Fibroblast of upper back skin (primary cell): ENCODE measurements at regions not wholly inside any gene's neighbourhood (a gene's known extent, or its start where the extent isn't known, plus 50 kb on each side); places are given as distances from the start of the nearest gene placed in this dataset.

ENCODE experiments used
- DNase-seq: peaks from one replicate; pipeline ENCODE4 v3.0.0-alpha.2; 2013

GRCh38 chr14:56902385-56902784, 92.1 kb upstream of the OTX2 start:
- DNase-seq = no peak

- no peak for DNase-seq
Measured at GRCh38 chr14:56900726-56901125, 90.4 kb upstream of the OTX2 start.

- DNase-seq = no peak
Measured at GRCh38 chr14:56899829-56900228, 89.5 kb upstream of the OTX2 start.

GRCh38 chr14:56896922-56897321, 86.6 kb upstream of the OTX2 start:
- no peak for DNase-seq

- DNase-seq = no peak
Measured at GRCh38 chr14:56896231-56896630, 86.0 kb upstream of the OTX2 start.

GRCh38 chr14:56895154-56895553, 84.9 kb upstream of the OTX2 start:
- no peak for DNase-seq

GRCh38 chr14:56894591-56894991, 84.3 kb upstream of the OTX2 start:
- DNase-seq = no peak

GRCh38 chr14:56892959-56893358, 82.7 kb upstream of the OTX2 start:
- no peak for DNase-seq

- no peak for DNase-seq
Measured at GRCh38 chr14:56891226-56891625, 80.9 kb upstream of the OTX2 start.

GRCh38 chr14:56889705-56890104, 79.4 kb upstream of the OTX2 start:
- DNase-seq = no peak

- DNase-seq = no peak
Measured at GRCh38 chr14:56888274-56888673, 78.0 kb upstream of the OTX2 start.

GRCh38 chr14:56887216-56887615, 76.9 kb upstream of the OTX2 start:
- DNase-seq = no peak

GRCh38 chr14:56886471-56887062, 76.3 kb upstream of the OTX2 start:
- no peak for DNase-seq

- no peak for DNase-seq
Measured at GRCh38 chr14:56885825-56886224, 75.5 kb upstream of the OTX2 start.

- no peak for DNase-seq
Measured at GRCh38 chr14:56884617-56885016, 74.3 kb upstream of the OTX2 start.

GRCh38 chr14:56881181-56881580, 70.9 kb upstream of the OTX2 start:
- no peak for DNase-seq

- DNase-seq = no peak
Measured at GRCh38 chr14:56878766-56879165, 68.5 kb upstream of the OTX2 start.

- no peak for DNase-seq
Measured at GRCh38 chr14:56875104-56875675, 64.9 kb upstream of the OTX2 start.

- no peak for DNase-seq
Measured at GRCh38 chr14:56874375-56874774, 64.1 kb upstream of the OTX2 start.

GRCh38 chr14:56870336-56870735, 60.1 kb upstream of the OTX2 start:
- no peak for DNase-seq

GRCh38 chr14:56868660-56869059, 58.4 kb upstream of the OTX2 start:
- no peak for DNase-seq

GRCh38 chr14:56862836-56863235, 52.6 kb upstream of the OTX2 start:
- no peak for DNase-seq

- no peak for DNase-seq
Measured at GRCh38 chr14:56860441-56860840, 50.2 kb upstream of the OTX2 start.
